ENCODE measurements at regions not wholly inside any gene's neighbourhood (a gene's known extent, or its start where the extent isn't known, plus 50 kb on each side); places are given as distances from the start of the nearest gene placed in this dataset.

DNA sequence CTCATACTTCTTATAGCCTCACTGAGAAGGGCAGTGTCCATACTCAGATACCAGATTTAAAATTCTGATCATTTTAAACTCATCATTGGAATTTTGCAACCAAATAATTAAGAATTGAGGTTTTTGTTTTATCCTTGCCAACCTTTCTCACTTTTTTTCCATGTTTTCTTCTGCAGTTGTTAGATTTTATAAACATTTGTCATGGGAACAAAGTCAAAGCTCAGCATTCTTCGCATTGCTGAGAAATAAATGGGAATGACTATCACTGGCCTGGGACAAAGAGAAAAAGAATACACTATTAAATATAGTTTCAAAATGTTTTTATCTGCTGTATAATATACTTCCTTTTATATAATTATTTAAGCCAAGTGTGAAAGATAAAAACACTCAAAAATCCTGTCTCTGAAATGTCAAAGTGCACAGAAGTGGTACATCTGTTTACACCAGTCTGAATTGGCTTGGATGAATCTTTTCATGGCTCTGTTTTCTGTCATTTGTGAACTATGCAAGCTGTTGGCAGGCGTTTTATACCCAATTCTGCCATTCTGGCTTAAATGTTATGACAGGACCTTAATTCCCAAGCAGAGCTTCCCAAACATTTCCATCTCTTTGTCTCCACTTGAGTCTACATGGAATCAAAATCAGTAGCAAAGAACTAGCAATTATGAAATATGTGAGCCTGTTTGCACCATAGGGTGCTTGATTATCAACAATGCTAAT, 249.3 kb upstream of the SYT4 start:
- no peak overlapping the region for H3K27ac ChIP-seq (ENCODE audit: low read length)
- H3K4me1 ChIP-seq (ENCODE audit: control insufficient read depth, low read depth, low read length): no peaks in the 10 kb centered on the region
- H3K36me3 ChIP-seq (ENCODE audit: control insufficient read depth, low read depth, low read length): no peaks in the 10 kb centered on the region
- no peak overlapping the region for H3K9ac ChIP-seq (ENCODE audit: low read length)
- H3K27me3 ChIP-seq (ENCODE audit: control insufficient read depth, insufficient read depth, low read length): no peaks in the 10 kb centered on the region
- no peak overlapping the region for H3K4me3 ChIP-seq (ENCODE audit: low read length)
- H3K9me3 ChIP-seq (ENCODE audit: control insufficient read depth, low read depth, low read length): no peaks in the 10 kb centered on the region

DNA sequence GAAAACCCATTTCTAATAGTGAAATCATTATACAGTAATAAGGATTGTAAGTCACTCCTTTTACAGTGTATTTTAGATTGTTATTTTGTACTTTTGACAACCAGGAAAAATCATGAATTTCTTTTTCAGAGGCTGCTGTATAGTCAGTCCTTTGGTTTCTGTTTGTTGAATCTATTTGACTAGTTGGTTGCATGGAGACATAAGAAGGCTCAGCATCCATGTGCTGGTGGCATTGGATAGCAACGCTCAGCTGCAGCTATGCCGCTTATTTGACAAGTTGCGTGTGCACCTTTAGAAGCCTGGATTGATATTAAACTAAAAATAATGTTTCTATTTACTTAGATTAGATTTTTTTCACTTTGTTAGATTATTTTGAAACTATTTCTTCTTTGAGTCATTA, 254.1 kb upstream of the SYT4 start:
- no peaks in the 10 kb centered on the region for H3K9me3 ChIP-seq (ENCODE audit: control insufficient read depth, low read depth, low read length)
- H3K4me3 ChIP-seq (ENCODE audit: low read length): no peak overlapping the region
- no peak overlapping the region for H3K9ac ChIP-seq (ENCODE audit: low read length)
- no peaks in the 10 kb centered on the region for H3K27me3 ChIP-seq (ENCODE audit: control insufficient read depth, insufficient read depth, low read length)
- no peaks in the 10 kb centered on the region for H3K36me3 ChIP-seq (ENCODE audit: control insufficient read depth, low read depth, low read length)
- no peak overlapping the region for H3K27ac ChIP-seq (ENCODE audit: low read length)
- no peaks in the 10 kb centered on the region for H3K4me1 ChIP-seq (ENCODE audit: control insufficient read depth, low read depth, low read length)

DNA sequence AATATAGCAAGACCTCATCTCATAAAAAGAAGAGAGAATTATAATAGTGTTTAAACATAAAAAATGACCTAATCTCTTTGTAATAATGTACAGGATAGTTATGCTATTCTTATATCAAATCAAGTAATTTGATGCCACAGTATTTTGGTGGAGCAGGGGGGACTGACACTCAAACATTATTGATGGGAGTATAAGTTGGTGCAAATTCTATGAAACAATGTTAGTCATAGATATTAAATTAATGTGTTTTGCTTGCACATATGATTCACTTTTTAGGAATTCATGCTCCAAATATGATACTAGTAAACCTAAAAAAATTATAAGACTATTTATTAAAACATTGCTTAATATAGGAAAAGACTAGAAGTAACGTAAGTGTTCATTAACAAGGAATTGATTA, 256.1 kb upstream of the SYT4 start:
- Histone ChIP-seq H3K27ac (ENCODE audit: low read length) (no peak overlapping the region), H3K9ac (ENCODE audit: low read length) (no peak overlapping the region), H3K4me1 (ENCODE audit: control insufficient read depth, low read depth, low read length) (no peaks in the 10 kb centered on the region), H3K4me3 (ENCODE audit: low read length) (no peak overlapping the region), H3K27me3 (ENCODE audit: control insufficient read depth, insufficient read depth, low read length) (no peaks in the 10 kb centered on the region), H3K36me3 (ENCODE audit: control insufficient read depth, low read depth, low read length) (no peaks in the 10 kb centered on the region), H3K9me3 (ENCODE audit: control insufficient read depth, low read depth, low read length) (no peaks in the 10 kb centered on the region)

DNA sequence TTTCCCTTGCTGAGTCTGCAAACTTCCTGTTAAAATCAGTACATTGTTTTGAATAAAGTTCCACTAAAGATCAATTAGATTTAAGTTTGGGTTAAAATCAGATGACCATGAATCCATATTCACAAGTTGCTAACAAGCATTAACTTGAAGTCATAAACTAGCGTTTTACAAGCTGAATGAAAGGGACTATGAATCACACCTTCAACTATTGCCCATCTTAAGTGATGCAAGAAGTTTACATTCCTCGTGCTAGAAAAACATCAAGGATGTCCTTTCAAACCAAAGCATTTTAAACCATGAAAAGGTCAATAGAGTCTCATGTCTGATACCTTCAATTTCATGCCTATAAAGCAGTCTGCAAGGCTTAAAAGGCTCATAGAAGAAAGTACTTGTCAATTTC, 257.2 kb upstream of the SYT4 start:
- H3K4me1 ChIP-seq (ENCODE audit: control insufficient read depth, low read depth, low read length): no peaks in the 10 kb centered on the region
- no peaks in the 10 kb centered on the region for H3K27me3 ChIP-seq (ENCODE audit: control insufficient read depth, insufficient read depth, low read length)
- H3K27ac ChIP-seq (ENCODE audit: low read length): no peak overlapping the region
- H3K9ac ChIP-seq (ENCODE audit: low read length): no peak overlapping the region
- no peaks in the 10 kb centered on the region for H3K36me3 ChIP-seq (ENCODE audit: control insufficient read depth, low read depth, low read length)
- H3K4me3 ChIP-seq (ENCODE audit: low read length): no peak overlapping the region
- no peaks in the 10 kb centered on the region for H3K9me3 ChIP-seq (ENCODE audit: control insufficient read depth, low read depth, low read length)

DNA sequence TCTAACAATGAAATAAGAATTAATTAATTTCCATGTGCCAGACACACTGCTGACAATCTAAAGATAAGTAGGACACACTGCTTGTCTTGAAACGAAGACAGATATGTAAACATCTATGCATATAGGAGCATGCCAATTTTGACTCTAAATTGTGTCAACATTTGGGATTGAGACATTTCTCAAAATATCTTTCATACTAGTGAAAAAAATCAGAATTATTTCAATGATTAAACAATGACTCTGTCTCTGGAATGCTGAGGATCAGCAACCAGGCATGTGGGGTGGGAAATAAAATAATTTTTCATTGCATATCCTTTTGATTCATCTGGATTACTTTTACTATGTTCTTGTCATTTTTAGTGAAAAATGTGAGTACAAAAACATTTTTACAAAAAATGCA, 262.6 kb upstream of the SYT4 start:
- Histone ChIP-seq H3K4me1 (ENCODE audit: control insufficient read depth, low read depth, low read length) (no peaks in the 10 kb centered on the region), H3K9ac (ENCODE audit: low read length) (no peak overlapping the region), H3K36me3 (ENCODE audit: control insufficient read depth, low read depth, low read length) (no peaks in the 10 kb centered on the region), H3K4me3 (ENCODE audit: low read length) (no peak overlapping the region), H3K27me3 (ENCODE audit: control insufficient read depth, insufficient read depth, low read length) (no peaks in the 10 kb centered on the region), H3K27ac (ENCODE audit: low read length) (no peak overlapping the region), H3K9me3 (ENCODE audit: control insufficient read depth, low read depth, low read length) (no peaks in the 10 kb centered on the region)

DNA sequence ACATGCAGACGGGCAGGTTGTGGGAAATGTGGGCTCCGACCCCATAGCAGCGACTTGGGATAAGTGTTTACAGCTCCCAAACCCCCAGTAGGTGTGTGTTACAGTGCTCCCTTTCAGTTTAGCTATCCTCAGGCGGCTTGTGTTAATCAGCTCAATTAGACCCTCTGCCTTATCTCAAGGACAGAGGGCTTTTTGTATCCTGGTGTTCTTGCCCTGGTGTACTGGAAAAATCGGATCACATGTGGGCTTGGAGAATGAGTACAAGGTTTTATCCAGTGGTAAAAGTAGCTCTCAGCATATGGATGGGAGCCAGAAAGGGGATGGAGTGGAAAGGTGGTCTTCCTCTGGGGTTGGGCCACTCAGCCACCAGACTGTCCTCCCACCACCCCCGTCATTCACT, 264.7 kb upstream of the SYT4 start:
- Histone ChIP-seq H3K36me3 (ENCODE audit: control insufficient read depth, low read depth, low read length) (no peaks in the 10 kb centered on the region), H3K4me3 (ENCODE audit: low read length) (no peak overlapping the region), H3K4me1 (ENCODE audit: control insufficient read depth, low read depth, low read length) (no peaks in the 10 kb centered on the region), H3K9ac (ENCODE audit: low read length) (no peak overlapping the region), H3K27ac (ENCODE audit: low read length) (no peak overlapping the region), H3K9me3 (ENCODE audit: control insufficient read depth, low read depth, low read length) (no peaks in the 10 kb centered on the region), H3K27me3 (ENCODE audit: control insufficient read depth, insufficient read depth, low read length) (no peaks in the 10 kb centered on the region)

DNA sequence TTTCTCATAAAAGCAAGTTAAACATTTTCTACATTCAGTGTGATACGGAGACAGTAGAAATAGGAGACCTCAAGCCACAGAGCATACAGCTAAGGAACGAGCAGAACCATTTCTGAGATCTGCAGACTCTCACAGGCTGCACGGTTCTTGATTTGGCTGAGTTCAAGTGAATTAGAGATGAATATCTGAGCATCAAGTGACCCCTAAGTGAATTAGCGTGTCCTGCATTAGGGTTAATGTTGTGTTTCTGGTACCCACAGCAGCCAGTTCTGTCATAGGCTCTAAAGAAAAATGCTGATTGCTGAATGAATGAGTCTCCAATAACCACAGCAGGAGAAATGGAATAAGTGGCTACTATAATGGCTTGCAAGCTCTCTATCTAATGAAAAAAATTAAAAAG, 265.9 kb upstream of the SYT4 start:
- Histone ChIP-seq H3K27me3 (ENCODE audit: control insufficient read depth, insufficient read depth, low read length) (no peaks in the 10 kb centered on the region), H3K36me3 (ENCODE audit: control insufficient read depth, low read depth, low read length) (no peaks in the 10 kb centered on the region), H3K27ac (ENCODE audit: low read length) (no peak overlapping the region), H3K9ac (ENCODE audit: low read length) (no peak overlapping the region), H3K4me3 (ENCODE audit: low read length) (no peak overlapping the region), H3K9me3 (ENCODE audit: control insufficient read depth, low read depth, low read length) (no peaks in the 10 kb centered on the region), H3K4me1 (ENCODE audit: control insufficient read depth, low read depth, low read length) (no peaks in the 10 kb centered on the region)

DNA sequence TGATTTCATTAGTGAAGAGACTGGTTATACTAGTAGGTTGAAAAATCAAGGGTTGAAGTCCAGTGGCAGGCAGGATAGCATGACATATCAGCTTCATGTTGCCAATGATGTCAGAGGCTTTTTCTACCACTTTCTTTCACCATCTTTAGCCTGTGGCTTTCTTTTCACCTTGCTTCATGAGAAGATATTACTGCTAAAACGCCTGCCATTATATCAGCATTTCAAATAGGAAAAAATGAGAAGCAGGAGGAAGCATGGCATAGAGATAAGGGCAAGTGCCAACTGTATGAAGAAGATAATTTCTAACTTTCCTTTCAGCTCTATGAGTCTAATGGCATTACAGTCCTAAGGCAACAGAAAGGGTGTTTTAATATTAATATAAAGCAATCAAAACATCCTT, 270.2 kb upstream of the SYT4 start:
- Histone ChIP-seq H3K27me3 (ENCODE audit: control insufficient read depth, insufficient read depth, low read length) (no peaks in the 10 kb centered on the region), H3K4me1 (ENCODE audit: control insufficient read depth, low read depth, low read length) (no peaks in the 10 kb centered on the region), H3K27ac (ENCODE audit: low read length) (no peak overlapping the region), H3K4me3 (ENCODE audit: low read length) (no peak overlapping the region), H3K9ac (ENCODE audit: low read length) (no peak overlapping the region), H3K36me3 (ENCODE audit: control insufficient read depth, low read depth, low read length) (no peaks in the 10 kb centered on the region), H3K9me3 (ENCODE audit: control insufficient read depth, low read depth, low read length) (peaks cover 3% of the 10 kb centered on the region)

DNA sequence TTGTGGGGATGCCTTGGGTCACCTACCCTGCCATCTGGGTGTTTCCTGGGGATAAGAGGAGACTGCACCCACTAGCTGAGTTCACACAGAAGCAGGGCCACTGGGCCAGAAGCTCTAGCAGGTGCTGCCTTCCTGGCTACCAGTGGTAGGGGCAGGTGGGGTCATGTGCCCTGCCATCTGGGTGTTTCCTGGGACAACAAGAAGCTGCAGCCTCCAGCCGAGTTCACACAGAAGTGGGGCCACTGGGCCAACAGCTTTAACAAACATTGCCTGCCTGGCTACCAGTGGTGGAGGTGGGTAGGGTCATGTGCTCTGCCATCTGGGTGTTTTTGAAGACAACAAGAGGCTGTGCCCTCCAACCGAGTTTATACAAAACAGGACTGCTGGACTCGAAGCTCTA, 282.2 kb upstream of the SYT4 start:
- Histone ChIP-seq H3K36me3 (ENCODE audit: control insufficient read depth, low read depth, low read length) (no peaks in the 10 kb centered on the region), H3K4me3 (ENCODE audit: low read length) (no peak overlapping the region), H3K27me3 (ENCODE audit: control insufficient read depth, insufficient read depth, low read length) (no peaks in the 10 kb centered on the region), H3K9ac (ENCODE audit: low read length) (no peak overlapping the region), H3K9me3 (ENCODE audit: control insufficient read depth, low read depth, low read length) (peaks cover 2% of the 10 kb centered on the region), H3K4me1 (ENCODE audit: control insufficient read depth, low read depth, low read length) (no peaks in the 10 kb centered on the region), H3K27ac (ENCODE audit: low read length) (no peak overlapping the region)

DNA sequence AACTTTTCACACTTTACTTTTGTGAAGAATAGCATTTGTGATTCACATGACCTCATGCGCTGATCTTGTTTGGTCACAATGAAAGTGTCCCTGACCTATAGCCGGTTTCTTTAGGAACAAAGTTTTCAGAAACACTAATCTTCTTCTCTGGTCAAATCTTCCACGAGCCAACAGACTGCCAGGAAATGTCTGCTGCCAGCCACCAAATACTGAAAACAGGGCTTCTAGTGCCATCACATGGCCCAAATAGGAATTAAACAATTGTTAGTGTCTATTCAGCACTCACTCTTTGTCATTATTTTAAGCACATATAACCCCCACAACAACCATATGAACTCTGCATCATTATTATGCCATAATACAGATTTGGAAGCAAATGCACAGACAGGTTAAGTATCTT, 286.5 kb upstream of the SYT4 start:
- H3K4me3 ChIP-seq (ENCODE audit: low read length): no peak overlapping the region
- H3K27ac ChIP-seq (ENCODE audit: low read length): no peak overlapping the region
- no peaks in the 10 kb centered on the region for H3K36me3 ChIP-seq (ENCODE audit: control insufficient read depth, low read depth, low read length)
- no peaks in the 10 kb centered on the region for H3K27me3 ChIP-seq (ENCODE audit: control insufficient read depth, insufficient read depth, low read length)
- no peak overlapping the region for H3K9ac ChIP-seq (ENCODE audit: low read length)
- no peaks in the 10 kb centered on the region for H3K9me3 ChIP-seq (ENCODE audit: control insufficient read depth, low read depth, low read length)
- H3K4me1 ChIP-seq (ENCODE audit: control insufficient read depth, low read depth, low read length): no peaks in the 10 kb centered on the region

DNA sequence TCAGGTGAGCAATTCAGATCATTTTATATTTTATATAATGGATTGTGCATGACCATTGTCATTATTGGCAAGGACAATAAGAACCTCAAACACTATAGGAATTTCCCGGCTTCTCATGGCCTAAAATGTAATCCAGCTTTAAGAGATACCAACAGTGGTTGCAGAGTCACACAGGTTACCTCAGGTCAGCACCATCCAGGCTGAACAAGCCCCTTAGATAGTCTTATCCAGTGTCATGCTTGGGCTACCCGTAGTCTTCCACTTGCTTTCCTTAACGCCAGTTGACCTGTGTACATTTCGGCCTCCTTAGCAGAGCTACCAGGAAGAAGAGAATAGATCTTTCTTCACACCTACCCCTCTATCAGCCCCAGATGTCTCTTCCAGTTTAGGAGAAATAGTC, 293.3 kb upstream of the SYT4 start:
- H3K36me3 ChIP-seq (ENCODE audit: control insufficient read depth, low read depth, low read length): no peaks in the 10 kb centered on the region
- H3K4me3 ChIP-seq (ENCODE audit: low read length): no peak overlapping the region
- no peaks in the 10 kb centered on the region for H3K9me3 ChIP-seq (ENCODE audit: control insufficient read depth, low read depth, low read length)
- H3K27ac ChIP-seq (ENCODE audit: low read length): no peak overlapping the region
- H3K27me3 ChIP-seq (ENCODE audit: control insufficient read depth, insufficient read depth, low read length): no peaks in the 10 kb centered on the region
- no peak overlapping the region for H3K9ac ChIP-seq (ENCODE audit: low read length)
- peaks cover 5% of the 10 kb centered on the region for H3K4me1 ChIP-seq (ENCODE audit: control insufficient read depth, low read depth, low read length)

DNA sequence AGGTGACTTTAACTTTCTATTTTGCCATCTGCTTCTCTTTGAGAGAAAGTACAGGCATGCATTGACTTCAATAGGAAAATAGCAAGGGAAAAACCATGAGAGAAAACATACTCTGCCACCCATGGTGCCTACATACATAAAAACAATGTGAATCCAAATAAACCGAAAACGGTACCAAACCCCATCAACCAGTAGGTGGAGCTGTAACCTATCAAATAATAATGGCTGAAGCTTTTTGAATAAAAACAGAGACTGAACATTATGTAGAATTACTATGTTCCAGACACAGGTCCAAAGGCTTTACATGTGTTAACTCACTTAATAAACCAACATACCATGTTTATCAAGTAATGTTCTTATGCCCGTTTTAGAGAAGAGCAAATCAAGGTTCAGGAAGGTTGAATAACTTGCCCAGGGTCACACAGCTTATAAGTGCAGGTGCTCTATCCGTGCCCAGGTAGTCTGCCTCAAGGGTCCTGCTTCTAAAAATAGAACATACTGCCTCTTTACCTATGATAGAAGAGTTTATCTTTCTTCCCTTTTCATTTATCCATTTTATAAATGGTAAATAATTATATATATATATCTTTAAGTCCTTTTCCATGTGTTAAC, 293.9 kb upstream of the SYT4 start:
- H3K27ac ChIP-seq (ENCODE audit: low read length): no peak overlapping the region
- no peak overlapping the region for H3K4me3 ChIP-seq (ENCODE audit: low read length)
- H3K9ac ChIP-seq (ENCODE audit: low read length): no peak overlapping the region
- no peaks in the 10 kb centered on the region for H3K9me3 ChIP-seq (ENCODE audit: control insufficient read depth, low read depth, low read length)
- H3K27me3 ChIP-seq (ENCODE audit: control insufficient read depth, insufficient read depth, low read length): no peaks in the 10 kb centered on the region
- peaks cover 5% of the 10 kb centered on the region for H3K4me1 ChIP-seq (ENCODE audit: control insufficient read depth, low read depth, low read length)
- H3K36me3 ChIP-seq (ENCODE audit: control insufficient read depth, low read depth, low read length): no peaks in the 10 kb centered on the region

All from iPS-18a (cell line).